ENCODE measurements at regions not wholly inside any gene's neighbourhood (a gene's known extent, or its start where the extent isn't known, plus 50 kb on each side); places are given as distances from the start of the nearest gene placed in this dataset.

- ATAC-seq: no peak
- ChIA-PET CTCF (interaction anchor here (0.8 kb wide), 1 partner anchor 35 kb away, joined by 3 read pairs; no protein-coding TSS in a partner anchor), POLR2A (no interaction called here), RAD21 (ENCODE audit: low non-redundant PET in 1 of 2, low total read pairs in 2 of 2, uncharacterized antibody in 2 of 2, unreplicated experiment in 2 of 2) (no interaction called here)
- Histone ChIP-seq H3K9me2 (ENCODE audit: insufficient read depth) (no peaks in the 10 kb centered on the region), H3K79me2 (ENCODE audit: insufficient read depth, low read length) (no peaks in the 10 kb centered on the region), H3K27ac (ENCODE audit: low read depth, low read length) (no peak overlapping the region), H3K9me3 (ENCODE audit: control insufficient read depth in 1 of 2, insufficient read depth in 1 of 2, low read depth in 1 of 2, low read length in 2 of 2) (no peaks in the 10 kb centered on the region), H3K36me3 (ENCODE audit: control insufficient read depth in 1 of 2, insufficient read depth in 2 of 2, low read length in 2 of 2) (no peaks in the 10 kb centered on the region), H3K4me3 (replicated peaks in 1 of 2; ENCODE audit: low read depth in 1 of 2, low read length in 2 of 2) (no peak overlapping the region), H3K4me1 (ENCODE audit: control insufficient read depth in 1 of 2, insufficient read depth in 2 of 2, low read length in 2 of 2) (no peaks in the 10 kb centered on the region), H3K4me2 (ENCODE audit: low read length) (no peak overlapping the region), H3K9ac (ENCODE audit: low read length) (no peak overlapping the region), H2AFZ (ENCODE audit: low read depth, low read length, poor library complexity, severe bottlenecking) (no peak overlapping the region), H4K20me1 (ENCODE audit: insufficient read depth) (no peaks in the 10 kb centered on the region), H3K27me3 (ENCODE audit: insufficient read depth, low read length) (peaks cover 18% of the 10 kb centered on the region; the same call in 1 of the 2 replicates)
- BruUV-seq (replicated peaks): no TSS peak
- TF ChIP-seq YY1 (IDR thresholded peaks at IDR 0.05; ENCODE audit: extremely low read depth, insufficient replicate concordance, low read depth, low read length) (no peak), POLR2AphosphoS5 (IDR thresholded peaks at IDR 0.05; ENCODE audit: low read depth, low read length) (no peak)
- intact Hi-C loops (cut with micrococcal nuclease): no loop called here
- DNase-seq (ENCODE audit: low read depth, low spot score): no peak
Measured at GRCh38 chr4:152011469-152011868, 250.7 kb upstream of the GATB start.

- Histone ChIP-seq H3K79me2 (ENCODE audit: insufficient read depth, low read length) (no peaks in the 10 kb centered on the region), H3K4me3 (replicated peaks in 1 of 2; ENCODE audit: low read depth in 1 of 2, low read length in 2 of 2) (no peak overlapping the region), H3K4me1 (ENCODE audit: control insufficient read depth in 1 of 2, insufficient read depth in 2 of 2, low read length in 2 of 2) (no peaks in the 10 kb centered on the region), H3K27ac (ENCODE audit: low read depth, low read length) (no peak overlapping the region), H3K9me3 (ENCODE audit: control insufficient read depth in 1 of 2, insufficient read depth in 1 of 2, low read depth in 1 of 2, low read length in 2 of 2) (no peaks in the 10 kb centered on the region), H3K27me3 (ENCODE audit: insufficient read depth, low read length) (peaks cover 23% of the 10 kb centered on the region; the same call in 1 of the 2 replicates), H2AFZ (ENCODE audit: low read depth, low read length, poor library complexity, severe bottlenecking) (no peak overlapping the region), H3K4me2 (ENCODE audit: low read length) (no peak overlapping the region), H3K9me2 (ENCODE audit: insufficient read depth) (no peaks in the 10 kb centered on the region), H3K36me3 (ENCODE audit: control insufficient read depth in 1 of 2, insufficient read depth in 2 of 2, low read length in 2 of 2) (no peaks in the 10 kb centered on the region), H4K20me1 (ENCODE audit: insufficient read depth) (no peaks in the 10 kb centered on the region), H3K9ac (ENCODE audit: low read length) (no peak overlapping the region)
- TF ChIP-seq YY1 (IDR thresholded peaks at IDR 0.05; ENCODE audit: extremely low read depth, insufficient replicate concordance, low read depth, low read length): no peak
- TF ChIP-seq TCF7L2 (IDR thresholded peaks at IDR 0.05; ENCODE audit: borderline replicate concordance, extremely low read depth, insufficient read depth, insufficient read length): no peak
- TF ChIP-seq JUND (IDR thresholded peaks at IDR 0.05): no peak
- no peak for TF ChIP-seq EGR1 (IDR thresholded peaks at IDR 0.05; ENCODE audit: low read depth)
- TF ChIP-seq POLR2AphosphoS5 (IDR thresholded peaks at IDR 0.05; ENCODE audit: low read depth, low read length): no peak
- TF ChIP-seq ZNF274 (IDR thresholded peaks at IDR 0.05; ENCODE audit: low read depth, low read length): no peak
- ChIA-PET RAD21 (ENCODE audit: low non-redundant PET in 1 of 2, low total read pairs in 2 of 2, uncharacterized antibody in 2 of 2, unreplicated experiment in 2 of 2) (no interaction called here), CTCF (interaction anchor here (0.8 kb wide), 1 partner anchor 35 kb away, joined by 3 read pairs; no protein-coding TSS in a partner anchor), POLR2A (no interaction called here)
- ATAC-seq (no peak), DNase-seq (ENCODE audit: low read depth, low spot score) (no peak)
- intact Hi-C loops (cut with micrococcal nuclease): no loop called here
- no TSS peak for BruUV-seq (replicated peaks)
Measured at GRCh38 chr4:152010710-152011079, 249.9 kb upstream of the GATB start.
